ELF-1 (cell line): ENCODE measurements at regions not wholly inside any gene's neighbourhood (a gene's known extent, or its start where the extent isn't known, plus 50 kb on each side); places are given as distances from the start of the nearest gene placed in this dataset.

ENCODE experiments used
- DNase-seq: peaks from one replicate; pipeline ENCODE4 v3.0.0-alpha.2; 2016; ENCODE audit warnings: low read depth, low spot score

DNA sequence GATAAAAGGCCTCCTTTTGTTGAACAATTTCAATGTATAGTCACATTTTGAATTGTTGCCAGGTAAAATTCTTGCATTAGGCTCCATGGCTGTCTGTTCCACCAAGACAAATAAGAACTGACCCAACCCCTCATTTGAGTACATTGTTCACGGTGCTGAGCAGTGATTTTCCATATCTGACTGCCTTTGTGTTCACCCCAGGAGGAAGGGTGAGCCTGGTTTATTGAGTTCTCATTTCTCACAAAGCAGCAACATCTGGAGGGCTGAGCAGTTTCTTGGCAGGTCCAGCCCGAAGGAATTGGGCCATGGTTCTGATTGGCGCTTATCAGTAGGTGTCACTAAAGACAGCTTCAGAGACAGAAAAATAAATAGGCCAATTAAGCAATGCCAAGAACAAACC, 149.1 kb downstream of the BMP4 start:
- DNase-seq: no peak

DNA sequence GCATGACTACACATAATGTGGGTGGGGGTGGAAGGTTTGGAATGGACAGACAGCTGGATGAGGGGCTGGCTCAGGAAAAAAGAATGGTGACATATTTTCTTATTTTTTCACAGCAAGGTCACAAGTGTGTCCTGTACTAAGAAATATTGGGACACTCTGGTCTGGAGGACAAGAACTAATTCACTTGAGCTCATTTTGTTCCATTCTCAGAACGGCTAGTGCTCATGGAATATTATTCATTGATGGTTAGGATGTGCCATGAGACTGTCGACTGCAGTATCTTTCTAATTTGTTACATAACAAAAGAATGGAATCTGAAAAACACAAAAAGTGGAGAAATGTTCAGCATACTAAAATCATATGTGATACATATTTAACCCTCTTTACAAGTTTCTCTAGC, 149.5 kb downstream of the BMP4 start:
- no peak for DNase-seq

DNA sequence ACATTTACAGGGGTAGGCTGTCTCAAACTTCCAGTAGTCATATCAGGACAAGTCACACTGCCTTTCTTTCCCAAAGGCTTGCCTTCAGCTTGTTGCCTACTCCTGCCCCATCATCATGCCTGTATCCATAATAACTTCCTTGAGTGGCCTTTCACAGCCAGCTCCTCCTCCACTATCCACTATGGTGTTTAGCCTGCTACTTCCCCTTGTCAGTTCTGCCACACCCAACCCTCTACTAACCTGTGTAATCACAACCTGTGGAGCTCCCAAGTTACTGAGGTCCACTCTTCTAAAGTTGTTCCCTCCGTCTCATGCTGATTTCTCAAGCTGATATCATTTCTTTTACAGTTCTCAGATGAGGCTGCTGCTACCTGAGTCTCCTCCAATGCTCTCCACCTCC, 159.9 kb downstream of the BMP4 start:
- no peak for DNase-seq

GRCh38 chr14:53793790-53794505, 162.7 kb downstream of the BMP4 start:
- DNase-seq: no peak

DNA sequence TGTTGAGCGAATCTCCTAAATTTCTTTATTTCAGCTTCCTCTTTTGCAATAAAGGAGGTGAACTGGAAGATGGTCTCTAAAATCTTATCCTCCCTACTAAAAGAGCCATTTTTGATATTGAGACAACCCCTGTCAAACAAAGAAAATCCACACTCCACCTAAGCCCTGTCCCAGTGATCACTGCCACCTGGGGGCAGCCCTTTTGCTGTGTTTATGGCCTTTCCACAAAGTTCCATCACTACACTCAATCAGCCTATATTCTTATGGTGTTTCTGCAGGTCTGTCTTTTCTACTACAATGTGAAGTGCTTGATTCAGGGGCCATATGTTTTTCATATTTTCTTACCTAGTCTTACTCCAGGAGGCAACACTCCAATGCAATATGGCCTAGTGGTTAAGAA, 163.7 kb downstream of the BMP4 start:
- no peak for DNase-seq

- no peak for DNase-seq
Measured at GRCh38 chr14:53790731-53791500, 165.7 kb downstream of the BMP4 start.

GRCh38 chr14:53788566-53788965, 168.1 kb downstream of the BMP4 start:
- no peak for DNase-seq

- DNase-seq: no peak
Measured at GRCh38 chr14:53786045-53786444, 170.6 kb downstream of the BMP4 start.

- no peak for DNase-seq
Measured at GRCh38 chr14:53784688-53785087, 171.9 kb downstream of the BMP4 start.

DNA sequence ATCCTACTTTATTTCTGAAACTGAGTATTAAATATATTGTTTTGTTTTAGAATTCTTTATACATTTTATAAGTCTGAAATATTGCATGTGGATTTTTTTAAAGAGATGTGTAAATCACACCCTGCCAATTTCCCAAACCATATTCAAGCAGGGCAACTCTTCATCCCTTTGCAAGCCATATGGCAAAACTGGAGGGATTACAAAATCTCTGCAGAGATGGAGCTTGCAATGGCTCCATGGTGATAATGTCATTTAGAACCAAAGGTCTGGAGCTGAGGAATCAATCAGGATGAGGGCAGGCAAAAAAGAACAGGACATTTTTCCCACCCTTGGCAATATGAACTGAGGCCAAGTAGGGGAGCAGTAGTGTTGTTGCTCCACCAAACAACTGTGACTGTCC, 173.4 kb downstream of the BMP4 start:
- DNase-seq: no peak

- DNase-seq: peak; percentile 17
Measured at GRCh38 chr14:53780051-53780555, 176.5 kb downstream of the BMP4 start.

- DNase-seq: no peak
Measured at GRCh38 chr14:53779301-53779700, 177.3 kb downstream of the BMP4 start.

- DNase-seq: no peak
Measured at GRCh38 chr14:53778263-53778662, 178.4 kb downstream of the BMP4 start.

- no peak for DNase-seq
Measured at GRCh38 chr14:53772936-53773335, 183.7 kb downstream of the BMP4 start.

DNA sequence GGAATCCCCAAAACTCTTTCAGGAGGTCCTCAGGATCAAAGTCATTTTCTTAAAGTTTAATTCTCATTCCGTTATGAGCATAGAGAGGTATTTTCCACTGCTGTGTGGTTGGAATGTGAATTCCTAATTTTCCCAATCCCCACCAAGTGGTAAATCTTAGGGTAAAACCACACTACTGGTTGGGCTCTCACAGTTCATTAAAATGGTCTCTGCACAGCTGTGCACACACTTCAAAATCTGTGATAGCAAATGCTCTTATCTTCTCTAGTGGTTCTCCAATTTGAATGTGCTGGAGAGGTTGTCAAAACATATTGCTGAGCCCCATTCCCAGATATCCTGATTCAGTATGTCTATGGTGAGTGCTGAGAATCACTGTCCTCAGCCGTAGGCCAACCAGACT, 189.1 kb downstream of the BMP4 start:
- no peak for DNase-seq

DNA sequence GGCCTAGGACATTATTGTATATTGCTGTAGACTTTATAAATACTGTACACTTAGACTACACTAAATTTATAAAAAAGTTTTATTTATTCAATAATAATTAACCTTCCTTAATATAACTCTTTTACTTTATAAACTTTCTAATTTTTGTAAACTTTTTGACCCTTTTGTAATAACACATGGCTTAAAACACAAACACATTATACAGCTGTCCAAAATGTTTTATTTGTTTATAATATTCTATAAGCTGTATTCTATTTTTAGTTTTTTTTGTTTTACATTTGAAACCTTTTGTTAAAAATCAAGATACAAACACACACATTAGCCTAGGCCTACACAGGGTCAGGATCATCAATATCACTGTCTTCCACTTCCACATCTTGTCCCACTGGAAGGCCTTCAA, 190.0 kb downstream of the BMP4 start:
- no peak for DNase-seq

GRCh38 chr14:53766106-53766505, 190.5 kb downstream of the BMP4 start:
- no peak for DNase-seq

DNA sequence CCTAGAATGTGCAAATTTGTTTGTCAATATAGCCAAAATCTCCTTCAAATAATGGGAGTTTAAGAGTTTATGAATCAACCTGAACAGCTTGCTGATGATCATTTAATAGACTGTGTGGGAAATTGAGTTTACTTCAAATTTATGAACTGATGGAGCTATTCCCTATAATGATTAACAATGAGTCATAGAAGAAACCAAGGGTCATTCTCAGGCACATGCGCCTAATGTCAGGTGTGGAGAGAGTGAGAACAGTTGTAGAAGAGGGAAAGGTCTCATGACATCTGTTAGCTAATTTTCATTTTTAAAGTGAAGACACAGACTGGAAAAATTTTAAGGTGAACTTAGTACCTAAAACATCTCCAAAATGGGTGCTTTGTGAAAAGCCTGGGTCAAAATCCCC, 191.8 kb downstream of the BMP4 start:
- DNase-seq: no peak

GRCh38 chr14:53758141-53758540, 198.5 kb downstream of the BMP4 start:
- no peak for DNase-seq

DNA sequence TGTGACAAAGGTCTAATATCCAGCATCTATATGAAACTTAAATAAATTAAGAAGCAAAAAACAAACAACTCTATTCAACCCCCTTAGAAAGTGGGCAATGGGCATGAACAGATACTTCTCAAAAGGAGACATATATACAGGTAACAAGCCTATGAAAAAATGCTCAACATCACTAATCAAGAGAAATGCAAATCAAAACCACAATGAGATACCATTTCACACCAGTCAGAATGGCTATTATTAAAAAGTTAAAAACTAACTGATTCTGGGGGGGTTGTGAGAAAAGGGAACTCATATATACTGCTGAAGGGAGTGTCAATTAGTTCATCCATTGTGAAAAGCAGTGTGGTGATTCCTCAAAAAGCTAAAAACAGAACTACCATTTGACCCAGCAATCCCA, 198.9 kb downstream of the BMP4 start:
- no peak for DNase-seq

DNA sequence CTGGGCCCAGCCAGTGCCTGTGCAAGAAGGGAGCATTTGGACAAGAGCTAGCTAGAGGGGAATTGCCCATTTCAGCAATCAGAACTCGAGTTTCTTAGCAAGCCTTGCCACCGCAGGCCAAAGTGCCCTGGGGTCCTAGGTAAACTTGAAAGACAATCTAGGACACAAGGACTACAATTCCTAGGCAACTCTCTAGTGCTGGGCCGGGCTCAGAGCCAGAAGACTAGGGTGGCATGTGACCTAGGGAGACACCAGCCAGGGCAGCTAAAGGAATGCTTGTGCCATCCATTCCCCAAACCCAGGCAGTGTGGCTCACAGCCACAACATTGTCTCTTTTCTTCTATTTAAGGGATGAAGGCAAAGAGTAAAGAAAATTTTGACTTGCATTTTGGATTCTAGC, 205.0 kb downstream of the BMP4 start:
- no peak for DNase-seq

DNA sequence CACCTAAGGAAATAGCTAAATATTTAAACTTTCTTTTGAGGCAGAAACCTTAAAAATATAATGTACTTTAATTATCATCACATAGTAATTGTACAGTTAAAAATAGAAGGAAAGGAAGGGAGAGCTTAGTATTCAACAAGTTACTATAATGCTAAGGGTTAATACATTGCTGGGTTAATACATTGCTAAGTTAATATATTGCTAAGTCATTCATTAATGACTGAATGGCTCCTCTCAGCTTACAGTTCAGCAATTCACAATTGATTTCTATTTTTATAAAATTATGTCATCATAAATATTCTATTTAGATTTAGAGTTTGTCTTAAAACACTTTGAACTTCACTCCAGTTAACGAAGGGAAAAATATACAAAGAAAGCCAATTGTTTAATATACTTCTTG, 207.9 kb downstream of the BMP4 start:
- no peak for DNase-seq

GRCh38 chr14:53744857-53745256, 211.8 kb downstream of the BMP4 start:
- no peak for DNase-seq
